Thyroid gland (tissue), 4 donors: ENCODE measurements at regions not wholly inside any gene's neighbourhood (a gene's known extent, or its start where the extent isn't known, plus 50 kb on each side); places are given as distances from the start of the nearest gene placed in this dataset.

ENCODE experiments used
- CTCF ChIP-seq, 6 experiments: fragments of 200-600 bp in 3 of 6; fragments of 450-650 bp in 3 of 6; sonication (generic) in 3 of 6; IDR thresholded peaks; one replicate each; pipeline ENCODE4 v1.5.1; 2016 to 2019; ENCODE audit warnings: antibody characterized with exemption in 6 of 6, mild to moderate bottlenecking in 2 of 6, inconsistent platforms in 1 of 6, moderate library complexity in 1 of 6
- POLR2A ChIP-seq, 2 donors: fragments of 450-650 bp; IDR thresholded peaks; one replicate each; pipeline ENCODE4 v1.6.1; 2017; ENCODE audit warnings: antibody characterized with exemption in 2 of 2, mild to moderate bottlenecking in 2 of 2, moderate library complexity in 1 of 2

DNA sequence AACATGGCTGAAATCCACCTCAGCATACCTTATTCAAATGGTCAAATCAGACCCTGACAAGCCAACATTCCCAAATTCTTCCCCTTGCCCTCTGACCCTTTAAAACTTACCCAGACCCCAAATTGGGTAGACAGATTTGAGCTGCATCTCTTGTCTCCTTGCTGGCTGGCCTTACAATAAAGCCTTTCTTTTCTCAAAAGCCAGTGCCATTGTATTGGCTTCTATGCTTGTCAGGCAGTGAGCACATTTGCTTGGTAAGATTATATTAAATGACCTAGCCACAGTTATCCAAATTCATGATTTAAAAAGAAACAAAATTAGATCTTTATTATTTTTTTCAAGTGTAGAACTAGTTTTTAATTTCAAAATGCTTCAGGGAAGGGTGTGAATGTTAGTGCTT, 67.8 kb upstream of the FAM83B start:
- no peak for TF ChIP-seq CTCF (IDR thresholded peaks at IDR 0.05)
- TF ChIP-seq POLR2A (IDR thresholded peaks at IDR 0.05), result no peak
